HG02610 (cell line): ENCODE measurements at regions not wholly inside any gene's neighbourhood (a gene's known extent, or its start where the extent isn't known, plus 50 kb on each side); places are given as distances from the start of the nearest gene placed in this dataset.

Experiments used
- ATAC-seq: cut with Tn5 transposase; IDR thresholded peaks from one replicate; pipeline ENCODE4 v1.9.1; 2021; ENCODE audit warnings: mild to moderate bottlenecking, moderate library complexity; ENCODE audit not compliant: unreplicated experiment

- ATAC-seq: no peak
Observed at GRCh38 chr9:119559056-119559455, 189.8 kb upstream of the BRINP1 start.

DNA sequence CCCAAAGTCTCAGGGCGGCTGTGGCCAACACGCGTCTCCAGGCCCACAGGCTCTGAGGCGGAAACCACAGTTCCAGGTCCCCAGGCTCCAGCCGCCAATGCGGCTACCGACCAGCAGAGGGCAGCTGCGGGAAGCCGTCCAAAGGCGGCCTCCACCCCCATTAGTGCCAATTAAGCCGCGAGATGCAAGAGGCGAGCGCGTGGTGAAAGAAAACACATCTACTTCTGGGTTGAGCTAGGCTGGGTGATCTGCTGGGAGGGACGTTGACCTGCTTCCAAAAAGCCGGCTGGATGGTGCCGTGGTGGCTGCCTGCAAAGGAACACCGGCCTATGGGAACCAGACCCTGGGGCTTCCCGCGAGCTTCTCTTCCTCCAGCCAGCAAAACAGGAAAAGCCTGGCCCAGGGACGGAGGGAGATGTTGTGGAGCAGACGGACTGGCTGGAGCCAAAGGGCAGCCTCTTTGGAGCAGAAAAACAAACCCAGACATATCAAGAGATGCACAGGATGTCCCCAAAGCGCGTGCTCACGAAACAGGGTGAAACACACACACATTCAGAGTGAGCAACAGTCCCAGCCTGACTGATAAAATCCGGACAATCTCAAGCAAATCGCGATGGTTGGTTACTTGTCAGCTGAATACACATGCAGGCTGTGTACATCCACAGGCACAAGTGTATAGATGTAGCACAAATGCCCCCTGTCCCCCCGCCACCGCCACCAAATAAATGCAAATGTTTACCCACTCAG lies 187.1 kb upstream of the BRINP1 start:
- ATAC-seq: peak; percentile 97

DNA sequence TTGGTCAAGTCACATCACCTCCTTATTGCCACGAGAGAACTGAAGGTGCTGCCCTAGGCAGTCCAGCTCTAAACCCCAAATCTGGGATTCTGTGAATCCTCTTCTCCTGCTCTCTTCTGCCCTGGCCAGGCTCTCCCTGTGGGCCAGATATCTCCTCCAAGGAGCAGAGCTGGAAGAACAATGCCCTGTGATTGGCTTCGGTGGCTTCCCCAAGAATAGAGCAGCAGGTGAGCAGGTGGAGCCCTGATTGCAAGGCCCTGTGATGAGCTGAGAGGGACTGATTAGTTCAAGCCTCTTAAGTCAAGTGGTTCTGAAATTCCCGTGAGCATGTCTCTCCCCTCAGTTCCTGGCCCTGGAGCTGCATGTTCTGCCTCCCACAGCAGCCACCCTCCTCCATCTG lies 175.3 kb upstream of the BRINP1 start:
- ATAC-seq: no peak

GRCh38 chr9:119537138-119537537 lies 167.9 kb upstream of the BRINP1 start:
- ATAC-seq: no peak

- ATAC-seq: no peak
Observed at GRCh38 chr9:119533504-119533903, 164.3 kb upstream of the BRINP1 start.

DNA sequence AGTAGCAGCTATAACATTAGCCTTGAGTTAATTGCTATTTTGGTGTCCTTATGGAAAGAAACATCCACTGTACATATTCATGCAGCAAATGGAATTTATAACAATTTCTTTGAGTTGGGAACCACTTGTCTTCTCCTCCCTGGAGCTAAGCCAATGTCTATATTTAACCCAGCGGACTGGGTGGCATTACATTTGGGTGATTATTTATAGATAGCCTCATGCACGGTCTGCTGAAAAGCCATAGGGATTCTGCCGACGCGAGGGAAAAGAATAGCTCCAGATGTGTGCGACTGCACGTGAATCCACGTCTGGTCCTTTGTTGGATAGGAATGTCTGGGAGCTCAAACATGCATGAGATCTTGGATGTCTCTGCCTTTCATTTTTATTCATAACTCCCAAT lies 157.5 kb upstream of the BRINP1 start:
- ATAC-seq: no peak

- ATAC-seq: no peak
Observed at GRCh38 chr9:119523508-119523907, 154.3 kb upstream of the BRINP1 start.

- ATAC-seq: no peak
Observed at GRCh38 chr9:119522381-119522780, 153.1 kb upstream of the BRINP1 start.

DNA sequence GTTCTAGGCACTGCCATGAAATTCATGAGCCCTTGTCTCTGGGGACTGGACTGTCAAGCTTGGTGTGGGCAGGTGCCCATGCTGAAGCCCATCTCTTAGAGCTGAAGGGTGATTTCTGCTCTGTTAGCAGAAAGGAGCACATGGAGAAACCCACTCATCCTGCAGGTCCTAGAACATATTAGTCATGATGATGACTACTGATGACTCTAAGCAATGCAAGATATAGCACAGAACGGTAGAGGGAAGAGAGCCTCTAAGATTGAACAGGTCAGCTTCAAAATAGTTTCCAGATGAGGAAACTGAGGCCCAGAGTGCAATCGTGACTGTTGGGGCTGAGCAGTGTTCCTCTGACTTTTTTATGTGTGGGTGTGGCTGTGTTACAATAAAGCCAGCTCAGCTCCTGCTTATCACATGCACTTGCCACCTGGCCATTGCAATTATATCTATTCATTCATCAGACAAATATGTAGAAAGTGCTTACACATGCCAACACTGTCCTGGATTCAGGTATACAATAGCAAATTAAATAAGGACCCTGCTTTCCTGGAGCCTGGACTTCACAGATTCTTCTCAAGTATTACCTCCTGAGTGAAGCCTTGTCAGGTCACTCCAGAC lies 140.2 kb upstream of the BRINP1 start:
- ATAC-seq: no peak

DNA sequence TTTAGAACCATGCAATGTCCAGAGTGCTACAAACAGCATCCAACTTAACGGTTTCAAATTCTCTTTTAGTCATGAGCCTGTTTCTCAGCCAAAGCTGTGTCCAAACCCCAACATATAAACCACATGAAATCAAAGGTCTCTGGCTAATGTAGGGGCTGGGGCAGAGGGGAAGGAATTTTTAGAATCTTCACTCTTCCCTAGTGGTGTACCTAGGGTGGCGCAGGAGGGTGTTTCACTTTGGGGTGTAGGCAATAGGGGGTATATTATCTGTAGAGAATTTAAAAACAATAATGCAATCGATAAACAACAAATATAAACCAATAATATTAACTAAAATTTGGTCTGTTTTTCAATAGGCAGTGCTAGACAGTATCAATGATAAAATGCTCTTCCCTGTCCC lies 132.1 kb upstream of the BRINP1 start:
- no peak for ATAC-seq

- ATAC-seq: no peak
Observed at GRCh38 chr9:119500072-119500771, 131.0 kb upstream of the BRINP1 start.

DNA sequence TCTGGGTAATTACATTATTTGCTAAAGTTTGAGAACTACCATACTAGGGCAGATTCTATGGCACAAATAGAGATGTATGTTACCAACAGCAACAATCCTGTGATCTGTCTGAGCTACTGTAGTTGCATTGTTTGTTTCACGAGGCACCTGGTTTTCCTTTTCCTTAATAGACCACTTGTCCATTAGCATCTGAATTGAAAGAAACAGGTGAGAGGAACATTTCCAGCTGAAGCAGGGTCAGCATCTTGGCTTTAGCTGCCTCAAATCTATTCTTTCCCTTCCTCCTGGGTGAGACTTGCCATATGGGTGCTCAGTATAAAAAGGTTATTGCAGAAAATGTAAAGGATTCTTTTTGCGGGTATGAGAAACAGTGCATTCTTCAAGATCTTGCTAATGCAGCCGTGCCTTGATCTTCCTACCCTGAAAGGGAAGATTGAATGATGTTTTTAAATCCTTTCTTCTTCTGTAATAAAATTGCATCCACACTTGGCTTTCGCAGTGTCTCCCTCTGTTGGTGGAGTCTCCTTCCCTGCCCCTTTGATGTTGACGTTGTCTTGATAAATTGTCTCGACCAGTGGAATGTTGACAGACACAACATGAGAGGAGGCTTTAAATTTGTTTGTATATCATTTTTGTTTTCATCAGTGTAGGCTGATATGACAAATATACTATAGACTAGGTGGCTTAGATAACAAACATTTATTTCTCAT lies 118.0 kb upstream of the BRINP1 start:
- ATAC-seq: no peak

DNA sequence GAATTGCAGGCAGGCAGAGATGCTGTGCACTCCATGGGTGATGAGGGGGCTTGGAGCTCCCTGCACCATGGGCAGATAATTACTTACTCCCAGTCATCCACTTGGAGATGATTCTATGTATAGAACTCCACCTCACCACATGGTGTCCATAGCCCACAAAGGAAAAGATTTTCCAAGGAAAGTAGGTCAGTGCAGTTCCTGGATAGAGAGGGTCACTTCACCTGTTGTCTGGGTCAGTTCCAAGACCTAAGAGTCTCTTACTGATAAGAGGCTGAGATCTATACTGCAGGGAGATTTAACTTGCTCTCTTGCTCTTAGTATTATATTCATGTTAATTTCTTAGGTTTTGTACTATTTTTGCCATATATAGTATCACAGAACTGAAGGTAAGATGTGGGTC lies 113.9 kb upstream of the BRINP1 start:
- ATAC-seq: no peak

GRCh38 chr9:119477197-119477596 lies 108.0 kb upstream of the BRINP1 start:
- no peak for ATAC-seq

DNA sequence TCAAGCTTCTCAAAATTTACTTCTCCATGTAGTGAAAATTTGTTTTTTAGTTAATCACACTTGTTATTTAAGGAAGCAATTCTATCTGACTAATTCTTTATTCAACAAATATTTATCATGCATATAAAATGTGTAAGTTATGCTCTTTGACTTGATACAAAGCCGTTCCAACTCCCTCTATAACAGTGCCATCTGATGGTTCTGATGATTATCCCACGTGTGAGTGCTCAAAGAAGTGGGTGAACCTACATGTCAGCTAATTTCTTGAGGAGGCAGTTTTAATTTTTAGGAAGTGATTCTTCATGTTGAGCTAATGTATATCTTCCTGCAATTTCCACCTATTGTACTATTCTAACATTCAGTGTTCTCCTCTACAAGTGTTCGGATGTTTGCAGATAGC lies 88.8 kb upstream of the BRINP1 start:
- ATAC-seq: no peak

GRCh38 chr9:119453980-119454379 lies 84.7 kb upstream of the BRINP1 start:
- no peak for ATAC-seq

- no peak for ATAC-seq
Observed at GRCh38 chr9:119453490-119453911, 84.3 kb upstream of the BRINP1 start.

GRCh38 chr9:119451426-119451825 lies 82.2 kb upstream of the BRINP1 start:
- ATAC-seq: no peak

DNA sequence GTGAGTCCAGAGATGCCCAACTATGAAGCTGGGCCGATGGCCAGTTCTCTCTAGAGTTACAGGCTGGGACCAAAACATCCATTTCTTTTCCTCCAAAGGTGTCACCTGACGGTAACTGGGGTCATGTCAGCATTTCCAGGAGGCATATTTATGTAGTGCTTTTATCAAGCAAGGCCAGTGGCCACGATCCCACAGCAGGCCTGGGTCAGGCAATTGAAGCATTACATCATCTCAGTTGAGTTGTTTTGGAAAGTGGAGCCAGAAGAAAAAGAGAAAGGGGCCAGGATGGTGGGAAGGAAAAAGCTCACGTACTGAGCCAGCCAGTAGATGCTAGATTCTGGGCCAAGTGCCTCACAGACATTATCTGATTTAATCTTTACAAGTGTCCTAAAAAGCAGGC lies 73.9 kb upstream of the BRINP1 start:
- ATAC-seq: no peak

DNA sequence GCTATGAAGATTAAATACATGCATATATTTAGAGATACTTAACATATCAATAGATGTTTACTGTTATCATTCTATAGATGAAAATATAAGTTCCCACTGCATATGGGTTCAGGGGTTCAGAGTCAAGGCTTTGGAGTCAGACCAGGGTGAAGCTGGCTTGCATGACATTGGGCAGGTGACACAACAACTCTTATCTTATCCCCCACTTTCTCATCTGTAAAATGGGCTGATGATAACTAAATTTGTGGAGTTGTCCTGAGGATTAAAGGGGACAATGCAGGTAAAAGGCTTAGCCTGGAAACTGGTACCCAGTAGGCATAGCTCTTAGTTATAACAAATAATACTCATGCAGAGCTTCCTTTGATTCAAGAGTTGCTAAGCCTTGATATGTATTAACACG lies 72.6 kb upstream of the BRINP1 start:
- no peak for ATAC-seq

- no peak for ATAC-seq
Observed at GRCh38 chr9:119441338-119441737, 72.1 kb upstream of the BRINP1 start.

GRCh38 chr9:119436261-119436660 lies 67.0 kb upstream of the BRINP1 start:
- no peak for ATAC-seq
